ENCODE measurements at regions not wholly inside any gene's neighbourhood (a gene's known extent, or its start where the extent isn't known, plus 50 kb on each side); places are given as distances from the start of the nearest gene placed in this dataset.

GRCh38 chr18:65049586-65049985 is 701.2 kb upstream of the CDH7 start:
- TF ChIP-seq EZH2 (IDR thresholded peaks at IDR 0.05; ENCODE audit: insufficient read depth, poor library complexity, severe bottlenecking) (no peak), EZH2phosphoT487 (IDR thresholded peaks at IDR 0.05; ENCODE audit: insufficient read depth, low read depth) (no peak)

Measured in GM23248 (cell line).